ENCODE measurements at regions not wholly inside any gene's neighbourhood (a gene's known extent, or its start where the extent isn't known, plus 50 kb on each side); places are given as distances from the start of the nearest gene placed in this dataset.

- Histone ChIP-seq H4K20me1 (replicated peaks in 1 of 2; ENCODE audit: control insufficient read depth in 1 of 2, insufficient read depth in 2 of 2, low read length in 2 of 2) (no peaks in the 10 kb centered on the region), H3K23ac (ENCODE audit: insufficient read length) (no peak overlapping the region), H3K4ac (replicated peaks; ENCODE audit: insufficient read length, low read depth, low read length) (no peak overlapping the region), H3K56ac (replicated peaks; ENCODE audit: insufficient read length, low read depth, low read length) (no peak overlapping the region), H2BK15ac (ENCODE audit: low read length) (no peak overlapping the region), H3K14ac (ENCODE audit: insufficient read length) (no peak overlapping the region), H2AK5ac (ENCODE audit: low read depth, low read length) (no peak overlapping the region), H4K91ac (replicated peaks; ENCODE audit: insufficient read length, low read length) (no peak overlapping the region), H2BK12ac (ENCODE audit: low read depth, low read length) (no peak overlapping the region), H3K4me1 (replicated peaks in 1 of 4; ENCODE audit: control insufficient read depth in 3 of 4, insufficient read depth in 4 of 4, low read length in 3 of 4) (peaks cover 0 to 4% (median 1%) of the 10 kb centered on the region in 4 experiments; a peak in 1 of 7 replicates), H3K79me2 (ENCODE audit: control insufficient read depth in 1 of 2, insufficient read depth in 2 of 2, low read length in 2 of 2) (no peaks in the 10 kb centered on the region), H3K36me3 (ENCODE audit: control insufficient read depth in 2 of 4, insufficient read depth in 4 of 4, low read length in 3 of 4) (no peaks in the 10 kb centered on the region), H2BK20ac (ENCODE audit: low read length) (no peak overlapping the region), H3K4me2 (ENCODE audit: insufficient read depth in 1 of 2, low read depth in 2 of 2, low read length in 2 of 2) (no peak overlapping the region), H2BK120ac (replicated peaks; ENCODE audit: low read depth, low read length) (no peak overlapping the region), H3K79me1 (ENCODE audit: low read depth, low read length) (no peaks in the 10 kb centered on the region), H2BK5ac (ENCODE audit: low read depth, low read length) (no peak overlapping the region), H4K8ac (ENCODE audit: extremely low read depth, insufficient read depth, low read length) (no peak overlapping the region), H4K5ac (ENCODE audit: insufficient read length, low read depth, low read length) (no peak overlapping the region), H3K4me3 (ENCODE audit: extremely low read depth in 1 of 4, insufficient read depth in 2 of 4, low read depth in 3 of 4, low read length in 4 of 4) (no peak overlapping the region), H3K27me3 (replicated peaks in 1 of 4; ENCODE audit: control insufficient read depth in 3 of 4, extremely low read depth in 1 of 4, insufficient read depth in 3 of 4, low read length in 3 of 4) (no peaks in the 10 kb centered on the region), H2AFZ (ENCODE audit: low read length) (no peak overlapping the region), H3K9me3 (ENCODE audit: insufficient read depth in 2 of 2, low read depth in 1 of 2, low read length in 1 of 2) (no peaks in the 10 kb centered on the region), H3K18ac (ENCODE audit: extremely low read depth, low read length) (no peak overlapping the region), H3K27ac (ENCODE audit: low read depth, low read length) (no peak overlapping the region), H3K23me2 (ENCODE audit: low read depth, low read length) (no peaks in the 10 kb centered on the region), H3K9ac (replicated peaks in 1 of 4; ENCODE audit: extremely low read depth in 1 of 4, low read depth in 3 of 4, low read length in 3 of 4) (no peak overlapping the region)
- DNase-seq (ENCODE audit: low read depth in 1 of 2, low spot score in 2 of 2) (no peak), FAIRE-seq (no peak)
- CTCF ChIA-PET (ENCODE audit: partially characterized antibody) = interaction anchor here (1.4 to 2.5 kb wide), 2 partner anchors 11 to 13 kb away, joined by 4 to 7 read pairs; no protein-coding TSS in a partner anchor
- POLR2A ChIA-PET (ENCODE audit: partially characterized antibody) = no interaction called here
- TF ChIP-seq EP300 (IDR thresholded peaks at IDR 0.05; ENCODE audit: borderline replicate concordance in 1 of 2, low read depth in 2 of 2, low read length in 2 of 2) = no peak
- no peak for TF ChIP-seq CTBP2 (IDR thresholded peaks at IDR 0.05; ENCODE audit: borderline replicate concordance, insufficient read depth, insufficient read length, low read length)
- TF ChIP-seq YY1 (IDR thresholded peaks at IDR 0.05; ENCODE audit: low read depth, low read length) = no peak
- TF ChIP-seq CHD2 (IDR thresholded peaks at IDR 0.05; ENCODE audit: low read length) = no peak
- TF ChIP-seq POLR2AphosphoS5 (IDR thresholded peaks at IDR 0.05; ENCODE audit: low read depth, low read length) = no peak
- no peak for TF ChIP-seq SIX5 (IDR thresholded peaks at IDR 0.05; ENCODE audit: low read depth, low read length)
- TF ChIP-seq SIN3A (conservative IDR thresholded peaks at IDR 0.05 in 1 of 2, IDR thresholded peaks at IDR 0.05 in 1 of 2; ENCODE audit: low read depth in 1 of 2, low read length in 2 of 2) = no peak
- no peak for TF ChIP-seq RAD21 (IDR thresholded peaks at IDR 0.05 in 1 of 2, conservative IDR thresholded peaks at IDR 0.05 in 1 of 2; ENCODE audit: low read depth in 2 of 2, low read length in 2 of 2)
- no peak for TF ChIP-seq TBP (IDR thresholded peaks at IDR 0.05; ENCODE audit: low read depth, low read length)
- TF ChIP-seq BACH1 (IDR thresholded peaks at IDR 0.05; ENCODE audit: low read length) = no peak
- no peak for TF ChIP-seq GABPA (IDR thresholded peaks at IDR 0.05; ENCODE audit: borderline replicate concordance, insufficient read depth, low read length)
- no peak for TF ChIP-seq HDAC2 (IDR thresholded peaks at IDR 0.05; ENCODE audit: borderline replicate concordance in 1 of 2, low read depth in 2 of 2, low read length in 2 of 2)
- WGBS, 2 experiments (ENCODE audit: extremely low coverage in 1 of 2, insufficient coverage in 1 of 2, insufficient read length in 1 of 2, insufficient replicate concordance in 2 of 2, low coverage in 1 of 2, low lambda C conversion rate in 2 of 2, missing lambda C conversion rate in 1 of 2) = 90% methylated on average over 4 of the region's 4 CpGs; no CpG with 5 or more reads in 1 of the 2 experiments
Measured at GRCh38 chr16:24423312-24423711, 116.1 kb upstream of the RBBP6 start.

All from H1 (cell line).